Stimulated activated CD4-positive, alpha-beta T cell treated with anti-CD3 and anti-CD28 coated beads, TNF-alpha, amount 100 ng/mL, for 24 hours (primary cell): ENCODE measurements at regions not wholly inside any gene's neighbourhood (a gene's known extent, or its start where the extent isn't known, plus 50 kb on each side); places are given as distances from the start of the nearest gene placed in this dataset.

Experiments used
- DNase-seq, 3 experiments: peaks; one replicate each; pipeline ENCODE4 v3.0.0-alpha.2; 2020; ENCODE audit warnings: low read depth in 3 of 3

DNA sequence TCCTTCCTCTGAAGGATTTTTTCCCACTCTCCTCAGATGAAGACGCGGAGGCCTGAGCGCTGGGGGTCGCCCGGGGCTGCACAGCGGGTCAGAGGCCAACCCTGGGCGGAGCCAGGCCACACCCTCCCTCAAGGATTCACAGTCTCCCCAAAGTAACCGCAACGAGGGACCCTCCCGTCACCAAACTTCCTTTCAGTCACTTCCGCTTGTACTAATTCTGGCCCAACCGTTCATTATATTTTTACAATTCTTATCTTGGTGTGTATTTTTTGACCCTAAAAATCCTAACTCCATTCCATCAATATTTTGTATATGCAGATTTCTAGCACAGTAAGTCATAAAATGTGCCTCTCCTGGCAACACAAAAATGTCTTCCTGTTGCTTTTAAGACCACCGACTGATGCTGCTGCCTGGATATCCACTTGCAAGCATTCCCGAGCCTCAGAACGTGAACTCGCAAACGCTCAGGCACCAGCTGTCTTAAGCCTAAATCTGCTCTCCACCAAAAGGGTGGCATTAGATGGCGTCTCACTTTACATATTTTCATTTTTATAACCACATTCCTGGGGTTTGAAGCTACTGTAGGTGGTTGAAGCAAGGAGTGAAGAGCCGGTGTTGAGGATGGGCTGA is 128.0 kb downstream of the DLL1 start:
- DNase-seq, result no peak

DNA sequence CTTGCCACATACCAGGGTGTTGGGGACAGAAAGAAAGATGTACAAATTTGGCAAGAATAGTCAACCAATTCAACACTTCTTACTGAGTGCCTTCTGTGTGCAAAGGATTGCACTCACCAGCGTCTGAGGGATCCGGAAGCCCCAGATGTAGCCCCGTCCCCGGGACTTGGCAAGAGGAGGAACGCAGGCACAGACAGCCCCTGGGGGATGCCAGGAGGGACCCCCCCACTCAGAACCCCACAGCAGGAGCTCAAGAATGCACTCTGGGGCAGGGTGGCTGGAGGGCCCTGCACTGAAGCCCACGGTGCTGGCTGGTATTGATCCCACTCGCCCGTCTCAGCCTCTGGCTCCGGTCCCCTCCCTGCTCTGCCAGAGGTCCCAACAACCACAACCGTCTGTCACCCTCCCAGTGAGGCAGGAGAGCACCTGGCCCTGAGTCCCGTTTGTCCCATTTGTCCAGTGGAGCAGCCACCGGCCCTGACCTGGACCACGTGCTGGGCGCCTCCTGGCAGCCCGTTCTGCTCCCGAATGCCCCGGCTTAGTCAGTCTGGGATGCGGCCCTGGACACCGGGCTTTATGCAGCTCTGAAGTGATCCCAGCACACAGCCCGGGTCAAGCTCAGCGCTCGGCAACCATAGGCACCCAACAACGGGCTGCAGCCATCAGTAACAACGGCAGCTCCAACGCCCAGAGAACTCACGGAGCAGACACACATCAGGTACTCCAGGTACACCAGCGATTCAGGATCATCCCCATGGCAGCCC is 128.7 kb downstream of the DLL1 start:
- DNase-seq, result no peak

DNA sequence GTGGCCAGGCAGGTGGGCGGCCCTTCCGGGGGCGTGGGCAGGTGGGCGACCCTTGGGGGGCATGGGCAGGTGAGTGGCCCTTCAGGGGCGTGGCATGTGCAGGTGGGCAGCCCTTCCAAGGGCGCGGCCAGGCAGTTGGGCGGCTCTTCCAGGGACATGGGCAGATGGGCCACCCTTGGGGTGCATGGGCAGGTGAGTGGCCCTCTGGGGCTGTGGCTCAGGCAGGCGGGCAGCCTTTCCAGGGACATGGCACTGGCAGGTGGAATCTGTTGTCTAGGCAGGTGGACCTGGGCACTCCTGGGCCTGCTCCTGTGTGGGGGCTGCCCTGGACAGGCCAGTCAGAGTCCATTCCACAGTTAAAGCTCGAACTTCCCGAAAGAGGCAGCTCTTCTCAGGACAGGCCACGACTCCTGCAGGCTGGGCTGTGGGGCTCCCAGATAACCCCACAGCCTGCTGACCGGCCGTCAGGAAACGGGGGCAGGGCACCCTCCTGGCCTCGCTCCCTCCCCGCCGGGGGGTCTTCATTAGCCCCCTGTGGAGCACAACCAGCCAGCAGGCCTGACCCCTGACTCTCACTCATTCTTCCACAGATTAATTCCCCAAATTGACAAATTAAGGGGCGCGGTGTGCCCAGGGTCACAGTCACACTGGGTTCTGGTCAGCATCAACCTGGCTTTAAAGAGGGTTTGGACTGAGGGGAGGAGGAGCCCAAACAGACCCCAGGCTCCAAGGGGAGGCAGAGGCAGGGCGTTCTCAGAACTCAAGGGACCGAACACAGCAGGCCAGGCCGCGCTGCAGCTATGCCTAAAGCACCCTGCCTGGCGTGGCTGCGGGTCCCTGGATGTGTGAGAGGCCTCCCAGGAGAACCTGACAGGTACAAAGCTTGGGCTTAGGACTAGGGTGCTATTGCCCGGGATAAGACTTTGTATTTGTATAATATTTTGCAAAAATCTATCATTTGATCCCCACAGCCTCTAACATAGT is 130.0 kb downstream of the DLL1 start:
- DNase-seq, result no peak

DNA sequence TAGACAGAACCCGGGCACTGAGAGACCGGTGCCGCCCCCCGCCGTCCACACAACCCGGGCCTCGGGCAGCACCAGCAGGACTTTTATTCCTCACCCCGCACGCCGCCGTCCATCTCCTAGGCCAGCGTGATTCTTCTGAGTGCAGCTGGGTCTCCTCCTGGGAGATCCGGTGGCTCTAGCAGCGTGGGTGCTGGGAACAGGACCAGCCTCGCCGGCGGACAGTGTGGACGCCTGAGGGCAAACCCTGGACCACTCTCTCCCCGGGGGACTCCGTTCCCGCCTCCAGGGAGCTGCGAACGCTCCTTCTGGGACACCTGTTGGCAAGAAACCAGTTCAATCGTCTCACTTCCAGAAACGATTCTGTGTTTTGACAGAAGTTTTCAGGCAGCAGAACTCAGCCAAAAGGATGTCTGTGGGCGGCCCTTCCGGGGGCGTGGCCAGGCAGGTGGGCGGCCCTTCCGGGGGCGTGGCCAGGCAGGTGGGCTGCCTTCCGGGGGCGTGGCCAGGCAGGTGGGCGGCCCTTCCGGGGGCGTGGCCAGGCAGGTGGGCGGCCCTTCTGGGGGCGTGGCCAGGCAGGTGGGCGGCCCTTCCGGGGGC is 130.7 kb downstream of the DLL1 start:
- DNase-seq, result no peak

DNA sequence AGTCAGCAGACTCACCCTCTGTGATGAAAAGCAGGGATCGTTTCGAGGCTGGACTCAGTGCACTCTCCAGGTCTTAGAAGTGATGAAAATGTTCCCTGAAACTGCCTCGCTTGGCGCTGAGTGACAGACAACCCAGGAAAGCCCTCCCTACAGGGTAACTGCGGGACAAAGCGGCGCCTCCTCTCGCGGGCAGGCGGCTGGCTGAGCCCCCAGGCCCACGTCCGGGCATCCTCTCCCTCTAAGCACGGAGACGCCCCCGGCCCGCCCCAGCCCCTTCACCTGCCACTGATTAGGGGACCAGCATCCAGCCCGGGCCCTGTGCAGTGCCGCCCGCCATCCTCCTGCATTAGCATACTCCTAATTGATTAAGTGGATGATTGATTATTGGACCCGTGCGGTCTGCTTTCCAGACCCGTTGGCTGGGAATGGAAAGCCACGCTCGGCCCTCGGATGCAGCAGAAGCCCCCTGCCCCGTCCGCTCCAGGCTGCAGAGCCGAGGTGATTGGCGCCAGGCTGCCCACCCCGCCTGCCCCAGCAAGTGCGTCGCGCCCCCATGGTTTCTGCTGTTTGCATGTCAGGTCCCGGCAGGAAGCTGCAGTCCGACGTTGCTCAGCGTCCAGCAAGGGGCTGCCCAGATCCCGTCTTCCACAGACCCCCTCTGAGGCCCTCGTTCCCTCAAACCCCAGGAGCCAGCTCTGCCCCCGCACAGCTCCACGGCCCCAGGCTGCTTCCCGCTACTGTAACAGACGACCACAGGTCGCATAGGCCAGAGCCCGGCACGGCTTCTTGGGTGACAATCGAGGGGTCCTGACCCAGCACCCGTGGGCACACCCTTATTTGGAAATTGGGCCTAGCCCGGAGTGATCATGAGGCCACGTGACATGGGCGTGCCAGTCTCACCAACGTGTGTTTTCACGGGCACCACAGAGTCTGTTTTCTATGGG is 131.6 kb downstream of the DLL1 start:
- DNase-seq, result no peak

DNA sequence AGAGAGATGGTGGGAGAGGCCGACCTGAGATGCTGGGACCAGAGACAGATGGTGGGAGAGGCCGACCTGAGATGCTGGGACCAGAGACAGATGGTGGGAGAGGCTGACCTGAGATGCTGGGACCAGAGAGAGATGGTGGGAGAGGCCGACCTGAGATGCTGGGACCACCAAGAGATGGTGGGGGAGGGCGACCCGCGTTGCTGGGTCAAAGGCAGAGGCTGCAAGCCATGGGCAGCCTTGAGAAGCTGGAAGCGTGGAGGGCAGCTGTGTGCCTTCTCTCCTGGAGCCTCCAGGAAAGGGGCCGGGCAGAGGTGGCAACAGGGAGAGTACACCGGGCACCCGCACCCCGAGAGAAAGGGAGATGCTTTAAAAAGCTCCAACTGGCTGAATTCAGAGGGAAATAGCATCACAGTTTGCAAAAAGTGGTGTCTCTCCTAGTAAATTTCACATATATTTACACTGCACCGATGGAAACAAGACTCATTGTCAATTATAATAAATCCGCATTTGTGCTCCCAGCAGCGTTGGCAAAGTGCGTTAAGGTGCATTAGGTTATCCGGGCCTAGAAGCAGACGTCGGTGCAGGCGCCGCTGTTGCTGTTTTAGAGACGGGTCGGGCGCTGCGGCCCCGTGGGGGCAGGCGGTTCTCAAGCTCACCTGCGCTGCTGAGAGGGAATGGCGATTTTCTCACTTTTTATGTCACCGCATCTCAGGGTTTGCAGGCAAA is 132.4 kb downstream of the DLL1 start:
- DNase-seq, result no peak

DNA sequence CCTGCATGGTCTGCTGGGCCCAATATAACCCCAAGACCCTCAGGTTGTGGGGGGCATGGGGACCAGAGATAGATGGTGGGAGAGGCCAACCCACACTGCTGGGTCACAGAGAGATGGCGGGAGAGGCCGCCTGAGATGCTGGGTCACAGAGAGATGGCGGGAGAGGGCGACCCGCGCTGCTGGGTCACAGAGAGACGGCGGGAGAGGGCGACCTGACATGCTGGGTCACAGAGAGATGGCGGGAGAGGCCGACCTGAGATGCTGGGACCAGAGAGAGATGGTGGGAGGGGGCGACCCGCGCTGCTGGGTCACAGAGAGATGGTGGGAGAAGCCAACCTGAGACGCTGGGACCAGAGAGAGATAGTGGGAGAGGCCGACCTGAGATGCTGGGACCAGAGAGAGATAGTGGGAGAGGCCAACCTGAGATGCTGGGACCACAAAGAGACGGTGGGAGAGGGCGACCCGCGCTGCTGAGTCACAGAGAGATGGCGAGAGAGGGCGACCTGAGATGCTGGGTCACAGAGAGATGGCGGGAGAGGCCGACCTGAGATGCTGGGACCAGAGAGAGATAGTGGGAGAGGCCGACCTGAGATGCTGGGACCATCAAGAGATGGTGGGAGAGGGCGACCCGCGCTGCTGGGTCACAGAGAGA is 133.2 kb downstream of the DLL1 start:
- no peak for DNase-seq

DNA sequence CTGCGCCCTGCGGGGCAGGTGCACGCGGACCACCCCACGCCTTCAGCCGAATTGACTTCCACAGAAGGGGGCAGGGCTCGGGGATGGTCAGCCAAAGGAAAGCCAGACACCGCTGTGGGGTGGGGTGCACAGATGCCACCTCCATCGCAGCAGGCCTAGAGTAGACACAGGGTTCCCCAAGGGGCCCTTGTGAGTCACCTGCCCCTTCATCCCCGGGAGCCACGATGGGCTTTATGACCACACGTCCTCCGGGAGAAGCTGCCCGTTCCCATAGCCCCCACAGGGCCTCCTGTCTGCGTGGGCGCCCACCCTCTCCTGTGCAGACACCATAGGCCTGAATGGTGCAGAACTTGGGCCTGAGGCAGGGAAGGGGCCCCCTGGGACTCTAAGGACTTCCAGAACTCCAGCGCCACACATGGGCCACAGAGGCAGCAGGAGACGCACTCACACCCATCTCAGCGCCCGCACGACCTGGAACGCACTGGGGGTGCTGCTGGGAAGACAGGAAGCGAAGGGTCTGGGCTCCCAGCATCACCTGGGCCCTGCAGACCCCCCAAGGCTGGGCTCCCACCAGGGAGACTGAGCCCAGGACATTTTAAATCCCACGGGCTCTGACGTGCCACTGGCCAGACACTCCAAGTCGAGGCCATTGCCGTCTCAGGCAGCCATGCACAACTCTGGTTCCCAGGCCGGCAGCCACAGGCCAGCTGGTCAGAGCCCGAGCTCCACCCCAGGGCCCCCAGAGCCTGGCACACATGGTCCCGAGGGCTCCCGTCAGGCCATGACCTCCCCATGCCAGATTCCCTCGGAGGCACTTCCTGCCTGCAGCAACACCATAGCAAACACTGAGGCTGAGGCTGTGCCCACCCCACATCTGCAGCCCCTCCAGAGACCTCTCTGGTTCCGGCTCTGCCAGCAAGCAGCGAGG is 134.2 kb downstream of the DLL1 start:
- DNase-seq, result no peak

DNA sequence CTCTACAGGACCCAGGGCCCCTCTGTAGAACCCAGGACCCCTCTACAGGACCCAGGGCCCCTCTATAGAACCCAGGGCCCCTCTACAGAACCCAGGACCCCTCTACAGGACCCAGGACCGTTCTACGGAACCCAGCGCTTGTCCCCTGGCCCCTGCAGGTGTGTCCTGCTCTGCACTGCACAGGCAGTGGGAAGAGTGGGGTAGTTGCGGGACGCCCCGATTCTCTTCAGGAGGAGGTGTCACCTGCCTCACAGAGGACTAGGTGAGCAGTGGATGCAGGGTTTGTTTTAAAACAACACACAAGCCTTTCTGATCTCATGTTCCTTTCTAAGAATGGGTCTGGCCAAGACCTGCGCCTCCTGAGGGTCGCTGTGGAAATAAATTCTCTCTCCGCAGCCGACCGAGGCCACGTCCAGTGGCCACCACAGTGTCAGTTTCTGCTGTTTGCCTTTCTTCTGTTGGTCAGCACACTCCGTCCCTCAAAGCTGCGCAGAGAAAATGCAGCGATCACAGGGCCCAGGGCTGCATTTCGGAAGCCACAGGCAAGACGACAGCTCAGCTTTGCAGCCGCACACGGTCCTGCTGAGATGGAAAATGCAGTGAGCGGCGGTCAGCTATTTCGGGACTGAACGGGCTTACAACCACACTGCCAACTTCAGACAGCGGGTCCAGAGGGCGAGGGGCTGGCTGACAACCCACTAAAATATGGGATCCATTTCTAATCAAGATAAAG is 135.2 kb downstream of the DLL1 start:
- no peak for DNase-seq

DNA sequence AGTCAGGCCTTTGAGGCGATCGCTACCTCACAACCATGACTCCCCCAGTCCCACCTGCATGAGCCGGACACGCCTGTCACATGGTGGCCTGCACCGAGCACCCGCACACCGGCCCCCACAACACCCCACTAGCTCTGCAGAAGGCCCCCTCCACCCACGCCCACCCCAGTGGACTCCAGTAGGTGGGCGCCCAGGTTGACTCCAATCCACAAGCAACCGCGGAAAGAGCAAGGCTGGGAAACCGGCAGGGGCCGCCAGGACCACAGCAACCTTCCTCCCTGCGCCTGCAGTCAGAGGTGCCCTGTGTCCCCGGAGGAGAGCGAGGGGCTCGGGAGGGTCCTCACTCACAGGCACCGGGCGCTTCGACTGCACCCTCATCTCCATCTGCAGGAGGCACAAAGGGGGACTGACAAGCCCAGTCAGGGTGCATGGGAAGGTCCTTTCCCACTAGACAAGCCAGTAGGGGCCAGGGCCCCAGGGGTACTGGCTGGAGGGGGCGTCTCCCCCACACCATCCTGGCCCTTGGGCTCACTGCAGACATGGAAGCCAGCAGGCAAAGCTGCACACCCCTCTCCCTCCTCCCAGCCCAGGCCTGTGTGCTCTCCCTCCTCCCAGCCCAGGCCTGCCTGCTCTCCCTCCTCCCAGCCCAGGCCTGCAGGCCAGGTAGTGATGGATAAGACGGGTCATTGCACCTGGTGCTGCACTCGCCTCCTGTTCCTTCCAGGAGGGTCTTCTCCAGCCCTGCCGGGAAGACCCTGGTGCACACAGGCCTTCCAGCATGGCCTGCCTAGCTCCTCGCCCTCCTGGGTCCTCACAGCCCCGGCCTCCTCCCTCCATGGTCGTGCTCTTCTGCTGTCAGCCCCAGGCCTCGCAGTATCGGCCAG is 137.2 kb downstream of the DLL1 start:
- no peak for DNase-seq

DNA sequence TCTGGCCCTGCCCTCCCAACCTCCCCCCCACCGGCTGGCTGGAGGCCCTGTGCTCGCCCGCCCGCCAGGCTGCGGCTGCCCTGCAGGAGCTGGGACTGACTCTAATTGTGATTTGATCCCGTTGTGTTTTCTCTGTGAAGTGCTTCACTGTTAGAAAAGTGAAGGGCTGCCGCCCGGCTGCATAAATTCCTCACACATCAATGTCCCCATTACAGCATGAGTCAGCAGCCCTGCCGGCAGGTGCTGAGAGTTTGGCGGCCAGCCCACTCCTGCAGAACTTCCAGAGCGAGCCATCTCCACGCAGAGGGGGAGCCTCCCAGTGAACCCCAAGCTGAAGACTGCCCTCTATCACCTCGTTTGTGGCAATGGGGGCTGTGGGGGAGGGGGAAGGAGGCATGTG is 137.9 kb downstream of the DLL1 start:
- DNase-seq, result no peak

DNA sequence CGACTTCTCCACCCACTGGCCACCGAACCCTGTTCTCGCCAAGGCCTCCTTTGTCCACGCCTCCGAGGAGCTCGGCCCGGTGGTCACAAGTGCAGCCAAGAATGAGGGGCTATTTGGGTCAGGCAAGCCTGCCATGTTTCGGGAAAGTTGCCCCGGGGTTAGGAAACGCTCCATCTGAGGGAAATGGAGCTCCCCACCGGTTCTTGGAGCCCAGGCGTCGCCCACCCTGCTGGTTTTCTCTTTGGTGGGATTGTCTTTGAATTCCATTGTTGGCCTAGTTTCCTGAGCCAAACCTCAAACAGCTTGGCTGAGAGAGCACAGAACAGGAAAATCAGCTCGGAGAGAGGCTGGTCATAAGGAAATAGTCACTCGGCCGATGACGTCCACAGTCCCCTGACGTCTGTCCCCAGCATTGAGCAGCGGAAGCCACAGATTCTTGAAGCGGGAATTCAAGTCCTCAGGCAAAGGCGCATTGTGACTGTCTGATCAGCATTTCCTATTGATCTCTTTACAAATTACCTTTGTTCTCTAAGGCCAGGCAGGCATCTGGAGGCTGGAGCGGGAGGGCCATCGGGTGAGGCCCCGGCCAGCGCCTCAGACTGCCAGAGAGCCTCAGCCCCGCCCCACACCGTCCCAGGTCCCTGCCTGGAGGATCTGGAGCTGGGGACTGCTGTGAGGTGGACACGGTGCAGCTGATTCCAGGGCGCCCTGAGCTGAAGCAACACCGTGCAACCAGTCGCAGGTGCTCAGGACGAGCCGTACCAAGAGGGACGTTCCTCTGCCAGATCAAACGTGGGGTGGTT is 138.6 kb downstream of the DLL1 start:
- no peak for DNase-seq

DNA sequence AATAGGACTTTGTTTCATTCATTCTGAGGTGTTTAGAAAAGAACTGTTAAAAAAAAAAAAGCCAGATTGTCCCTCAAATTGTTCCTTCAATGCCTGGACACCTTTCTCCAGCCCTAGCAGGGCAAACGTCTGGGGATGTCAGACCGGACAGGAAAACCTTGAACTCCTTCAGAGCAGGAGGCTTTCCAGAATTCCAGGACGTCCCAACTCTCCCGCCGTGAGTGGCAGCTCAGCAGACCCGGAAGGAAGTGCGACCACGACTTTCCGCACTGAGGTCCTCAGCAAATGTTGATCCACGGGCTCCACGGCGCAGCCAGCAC is 139.1 kb downstream of the DLL1 start:
- DNase-seq, result no peak

DNA sequence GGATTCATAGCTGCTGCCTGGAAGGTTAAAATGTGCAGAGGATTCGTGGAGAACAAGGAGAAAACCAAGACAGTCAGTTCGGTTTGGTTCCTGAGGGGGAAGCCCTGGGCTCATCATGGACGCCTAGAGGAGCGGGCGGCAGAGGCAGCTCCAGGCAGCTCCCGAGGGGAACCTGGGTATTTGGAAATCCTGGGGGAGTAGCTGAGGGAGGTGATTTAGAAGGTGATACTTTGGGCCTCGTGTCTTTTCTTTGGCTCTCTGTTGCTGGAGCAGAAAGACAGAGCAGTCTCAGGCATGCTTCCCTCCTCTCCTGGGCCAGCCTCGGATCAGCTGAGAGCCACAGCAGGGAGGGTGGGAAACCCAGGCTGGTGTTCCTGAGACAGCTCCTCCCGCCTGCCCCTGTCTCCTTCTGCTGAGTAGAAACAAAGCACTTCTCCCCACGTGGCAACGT is 139.5 kb downstream of the DLL1 start:
- no peak for DNase-seq

DNA sequence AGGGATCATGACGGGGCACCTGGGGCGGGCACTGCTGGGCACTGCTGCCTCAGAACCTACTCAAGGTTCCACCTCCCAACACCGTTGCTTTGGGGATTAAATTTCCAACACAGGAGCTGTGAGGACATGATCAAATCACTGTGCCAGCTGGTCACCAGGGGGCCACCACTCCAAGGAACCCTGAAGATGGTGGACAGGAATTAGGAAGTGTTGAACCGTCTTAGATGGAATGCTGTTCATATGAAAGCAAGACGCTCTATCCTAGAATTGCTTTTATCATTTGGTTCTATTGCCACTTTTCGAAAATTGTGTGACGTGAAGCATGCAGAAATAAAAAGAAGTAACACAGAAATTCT is 140.3 kb downstream of the DLL1 start:
- DNase-seq, result no peak
